Neural cell (in vitro differentiated cells): ENCODE measurements at regions not wholly inside any gene's neighbourhood (a gene's known extent, or its start where the extent isn't known, plus 50 kb on each side); places are given as distances from the start of the nearest gene placed in this dataset.

Experiments
- H2AFZ ChIP-seq: fragments of 200-600, 300-800 bp; sonication (generic), shearing (Covaris generic); 2 replicates; pipeline ENCODE4 v1.6.0; 2014; ENCODE audit warnings: low read depth, mild to moderate bottlenecking, antibody characterized with exemption, low read length, moderate library complexity
- H3F3A ChIP-seq: fragments of 200-600 bp; shearing (Covaris generic); 2 replicates; pipeline ENCODE4 v1.6.1; 2016; ENCODE audit warnings: mild to moderate bottlenecking, moderate library complexity, mixed read lengths, antibody characterized with exemption, low read length; ENCODE audit not compliant: insufficient read depth, poor library complexity, severe bottlenecking
- H3K27ac ChIP-seq: fragments of 200-600, 300-800 bp; sonication (generic), shearing (Covaris generic); 2 replicates; pipeline ENCODE4 v1.5.1; 2014; ENCODE audit warnings: mild to moderate bottlenecking, low read length, moderate library complexity
- H3K27me3 ChIP-seq: fragments of 300-800, 200-600 bp; sonication (generic), shearing (Covaris generic); 2 replicates; pipeline ENCODE4 v1.6.0; 2014; ENCODE audit warnings: mild to moderate bottlenecking, low read depth, low read length, moderate library complexity; ENCODE audit not compliant: insufficient read depth
- H3K36me3 ChIP-seq: fragments of 300-800, 200-600 bp; sonication (generic), shearing (Covaris generic); 2 replicates; pipeline ENCODE4 v1.5.1; 2014; ENCODE audit warnings: mild to moderate bottlenecking, antibody characterized with exemption, low read length, moderate library complexity; ENCODE audit not compliant: insufficient read depth
- H3K4me2 ChIP-seq: fragments of 300-800, 200-600 bp; sonication (generic), shearing (Covaris generic); 2 replicates; pipeline ENCODE4 v1.6.0; 2014; ENCODE audit warnings: mild to moderate bottlenecking, low read length
- H3K4me3 ChIP-seq: fragments of 300-800, 200-600 bp; sonication (generic), shearing (Covaris generic); 2 replicates; pipeline ENCODE4 v1.5.1; 2014; ENCODE audit warnings: mild to moderate bottlenecking, low read length, moderate library complexity
- H3K79me2 ChIP-seq: fragments of 200-600 bp; shearing (Covaris generic); replicated peaks from 2 replicates; pipeline ENCODE4 v1.6.0; 2014; ENCODE audit warnings: mild to moderate bottlenecking, low read length, moderate library complexity; ENCODE audit not compliant: insufficient read depth
- H3K9ac ChIP-seq: fragments of 300-800, 200-600 bp; sonication (generic), shearing (Covaris generic); 2 replicates; pipeline ENCODE4 v1.6.1; 2016; ENCODE audit warnings: mild to moderate bottlenecking, low read length, mixed read lengths
- H3K9me2 ChIP-seq: fragments of 200-600 bp; shearing (Covaris generic); 2 replicates; pipeline ENCODE4 v1.6.1; 2016; ENCODE audit warnings: mild to moderate bottlenecking, low read length, mixed read lengths; ENCODE audit not compliant: insufficient read depth
- H3K9me3 ChIP-seq: fragments of 200-600, 300-800 bp; sonication (generic), shearing (Covaris generic); 2 replicates; pipeline ENCODE4 v1.6.1; 2016; ENCODE audit warnings: mild to moderate bottlenecking, mixed run types, low read length, moderate library complexity, mixed read lengths
- H4K20me1 ChIP-seq: fragments of 200-600 bp; shearing (Covaris generic); 2 replicates; pipeline ENCODE4 v1.6.1; 2016; ENCODE audit warnings: mild to moderate bottlenecking, mixed run types; ENCODE audit not compliant: insufficient read depth
- EP300 ChIP-seq: fragments of 450-650 bp; conservative IDR thresholded peaks from 2 replicates; pipeline ENCODE4 v1.6.1; 2014; ENCODE audit warnings: antibody characterized with exemption, mild to moderate bottlenecking, moderate library complexity; ENCODE audit not compliant: poor library complexity, severe bottlenecking
- EZH2 ChIP-seq: fragments of 200-600, 300-800 bp; shearing (Covaris generic), sonication (generic); IDR thresholded peaks from 2 replicates; pipeline ENCODE4 v1.6.1; 2014; ENCODE audit warnings: antibody characterized with exemption, low read length, borderline replicate concordance, mild to moderate bottlenecking; ENCODE audit not compliant: insufficient read depth, poor library complexity, severe bottlenecking
- MXI1 ChIP-seq: fragments of 450-650 bp; conservative IDR thresholded peaks from 2 replicates; pipeline ENCODE4 v1.6.1; 2014; ENCODE audit warnings: antibody characterized with exemption, mild to moderate bottlenecking; ENCODE audit not compliant: poor library complexity, severe bottlenecking
- POLR2AphosphoS5 ChIP-seq: IDR thresholded peaks from 2 replicates; pipeline ENCODE4 v1.6.1; 2012
- RAD21 ChIP-seq: fragments of 450-650 bp; conservative IDR thresholded peaks from 2 replicates; pipeline ENCODE4 v1.6.1; 2014; ENCODE audit warnings: antibody characterized with exemption, mild to moderate bottlenecking, moderate library complexity
- SMC3 ChIP-seq: fragments of 450-650 bp; conservative IDR thresholded peaks from 2 replicates; pipeline ENCODE4 v1.6.1; 2014; ENCODE audit warnings: antibody characterized with exemption, mild to moderate bottlenecking, moderate library complexity; ENCODE audit not compliant: poor library complexity
- TAF1 ChIP-seq: IDR thresholded peaks from 2 replicates; pipeline ENCODE4 v1.6.1; 2012; ENCODE audit warnings: low read depth
- TF ChIP-seq, protein P1 (sequence below): fragments of 450-650 bp; IDR thresholded peaks from 2 replicates; pipeline ENCODE4 v1.5.1; 2014; ENCODE audit warnings: antibody characterized with exemption, mild to moderate bottlenecking, moderate library complexity; ENCODE audit not compliant: poor library complexity, severe bottlenecking
- TF ChIP-seq, protein P2 (sequence below): IDR thresholded peaks from 2 replicates; pipeline ENCODE4 v1.6.1; 2012; ENCODE audit warnings: borderline replicate concordance

DNA sequence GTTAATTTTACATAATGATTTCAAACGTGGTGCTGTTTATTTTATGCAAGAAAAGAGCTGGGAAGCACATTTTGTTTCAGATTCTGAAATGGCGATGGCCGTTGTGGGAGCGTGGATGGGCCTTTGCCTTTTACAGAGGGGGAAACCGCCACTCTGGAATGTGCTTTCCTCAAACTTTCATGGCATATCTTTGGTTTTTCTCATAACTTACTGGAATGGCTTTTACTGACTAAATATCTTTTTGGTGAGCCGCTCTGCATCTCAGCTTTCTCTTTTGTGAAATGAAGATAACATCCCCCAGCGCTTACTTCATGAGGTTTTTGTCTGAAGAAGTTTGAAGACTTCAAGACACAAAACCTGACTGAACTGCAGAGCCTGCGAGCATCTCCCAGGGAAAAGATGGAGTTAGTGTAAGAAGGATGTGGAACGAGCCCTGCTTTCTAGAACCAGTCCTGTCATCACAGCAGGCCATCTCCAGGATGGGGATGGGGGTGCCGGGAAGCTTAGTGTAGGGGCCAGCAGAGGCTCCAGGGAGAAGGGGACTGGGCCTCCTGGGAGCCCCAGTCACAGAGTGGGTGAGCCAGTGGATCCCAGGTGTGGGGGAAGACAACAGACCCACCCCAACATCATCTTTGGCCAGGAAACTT, 61.8 kb upstream of the TIAM2 start:
- Histone ChIP-seq H3F3A (no peaks in the 10 kb centered on the region), H3K9ac (no peak overlapping the region)

DNA sequence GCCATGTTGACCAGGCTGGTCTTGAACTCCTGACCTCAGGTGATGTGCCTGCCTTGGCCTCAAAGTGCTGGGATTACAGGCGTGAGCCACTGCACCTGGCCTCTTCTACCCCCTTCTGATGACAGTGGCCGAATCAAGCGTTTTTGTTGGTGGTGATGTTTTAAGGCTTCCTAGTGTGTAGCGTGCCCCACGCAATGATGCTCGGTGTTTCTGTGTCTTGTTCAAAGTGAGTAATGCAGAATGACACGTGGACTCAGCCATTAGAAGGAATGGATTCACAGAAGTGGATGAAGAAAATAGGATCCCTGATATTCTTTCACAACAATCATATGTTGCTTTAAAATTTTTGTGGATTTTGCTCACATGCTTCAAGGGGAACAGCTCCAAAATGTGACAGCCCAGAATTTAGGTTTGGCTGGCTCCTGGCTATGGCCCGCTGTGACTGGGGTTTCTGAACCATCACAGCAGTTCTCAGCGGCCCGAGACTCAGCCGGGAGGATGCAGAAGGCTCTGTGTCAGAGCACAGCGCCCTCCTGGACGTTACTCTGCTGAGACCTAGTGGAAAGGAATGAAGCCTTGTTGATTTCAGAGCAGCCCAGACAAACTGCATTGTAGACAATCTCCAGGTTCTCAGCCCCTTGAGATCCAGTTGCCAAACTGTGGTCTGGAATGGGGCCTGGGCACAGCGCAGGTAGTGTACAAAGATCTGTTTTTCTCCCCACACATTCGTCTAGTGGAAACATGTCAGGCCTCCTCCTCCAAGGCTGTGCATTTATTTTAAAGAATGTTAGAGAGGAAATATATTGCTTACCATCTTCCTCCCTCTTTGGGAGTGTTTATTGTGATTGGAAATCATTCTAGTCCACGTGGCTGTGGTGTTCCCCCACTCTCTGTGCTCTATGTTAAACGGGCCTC, 57.6 kb upstream of the TIAM2 start:
- no peak overlapping the region for H3K4me3 ChIP-seq
- no peak overlapping the region for H2AFZ ChIP-seq
- H3K27ac ChIP-seq = no peak overlapping the region
- no peaks in the 10 kb centered on the region for H3K36me3 ChIP-seq
- H3K4me2 ChIP-seq = no peak overlapping the region
- H3K79me2 ChIP-seq = no peaks in the 10 kb centered on the region
- no peaks in the 10 kb centered on the region for H3K9me2 ChIP-seq
- H3K27me3 ChIP-seq = no peaks in the 10 kb centered on the region
- H3F3A ChIP-seq = no peaks in the 10 kb centered on the region
- no peak overlapping the region for H3K9ac ChIP-seq
- H4K20me1 ChIP-seq = no peaks in the 10 kb centered on the region
- TF ChIP-seq SMC3 = no peak
- no peaks in the 10 kb centered on the region for H3K9me3 ChIP-seq

More for the DNA sequence above, 61.8 kb upstream of the TIAM2 start:
- Histone ChIP-seq H3K9me3 (no peaks in the 10 kb centered on the region), H3K9me2 (no peaks in the 10 kb centered on the region), H3K79me2 (no peaks in the 10 kb centered on the region), H4K20me1 (no peaks in the 10 kb centered on the region), H3K4me3 (no peak overlapping the region), H3K27me3 (no peaks in the 10 kb centered on the region), H3K4me2 (no peak overlapping the region), H3K27ac (no peak overlapping the region), H3K36me3 (no peaks in the 10 kb centered on the region), H2AFZ (no peak overlapping the region)
- no peak for TF ChIP-seq SMC3
- TF ChIP-seq, protein P1, sequence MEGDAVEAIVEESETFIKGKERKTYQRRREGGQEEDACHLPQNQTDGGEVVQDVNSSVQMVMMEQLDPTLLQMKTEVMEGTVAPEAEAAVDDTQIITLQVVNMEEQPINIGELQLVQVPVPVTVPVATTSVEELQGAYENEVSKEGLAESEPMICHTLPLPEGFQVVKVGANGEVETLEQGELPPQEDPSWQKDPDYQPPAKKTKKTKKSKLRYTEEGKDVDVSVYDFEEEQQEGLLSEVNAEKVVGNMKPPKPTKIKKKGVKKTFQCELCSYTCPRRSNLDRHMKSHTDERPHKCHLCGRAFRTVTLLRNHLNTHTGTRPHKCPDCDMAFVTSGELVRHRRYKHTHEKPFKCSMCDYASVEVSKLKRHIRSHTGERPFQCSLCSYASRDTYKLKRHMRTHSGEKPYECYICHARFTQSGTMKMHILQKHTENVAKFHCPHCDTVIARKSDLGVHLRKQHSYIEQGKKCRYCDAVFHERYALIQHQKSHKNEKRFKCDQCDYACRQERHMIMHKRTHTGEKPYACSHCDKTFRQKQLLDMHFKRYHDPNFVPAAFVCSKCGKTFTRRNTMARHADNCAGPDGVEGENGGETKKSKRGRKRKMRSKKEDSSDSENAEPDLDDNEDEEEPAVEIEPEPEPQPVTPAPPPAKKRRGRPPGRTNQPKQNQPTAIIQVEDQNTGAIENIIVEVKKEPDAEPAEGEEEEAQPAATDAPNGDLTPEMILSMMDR = no peak
- no peak for TF ChIP-seq EZH2
- TF ChIP-seq, protein P2, sequence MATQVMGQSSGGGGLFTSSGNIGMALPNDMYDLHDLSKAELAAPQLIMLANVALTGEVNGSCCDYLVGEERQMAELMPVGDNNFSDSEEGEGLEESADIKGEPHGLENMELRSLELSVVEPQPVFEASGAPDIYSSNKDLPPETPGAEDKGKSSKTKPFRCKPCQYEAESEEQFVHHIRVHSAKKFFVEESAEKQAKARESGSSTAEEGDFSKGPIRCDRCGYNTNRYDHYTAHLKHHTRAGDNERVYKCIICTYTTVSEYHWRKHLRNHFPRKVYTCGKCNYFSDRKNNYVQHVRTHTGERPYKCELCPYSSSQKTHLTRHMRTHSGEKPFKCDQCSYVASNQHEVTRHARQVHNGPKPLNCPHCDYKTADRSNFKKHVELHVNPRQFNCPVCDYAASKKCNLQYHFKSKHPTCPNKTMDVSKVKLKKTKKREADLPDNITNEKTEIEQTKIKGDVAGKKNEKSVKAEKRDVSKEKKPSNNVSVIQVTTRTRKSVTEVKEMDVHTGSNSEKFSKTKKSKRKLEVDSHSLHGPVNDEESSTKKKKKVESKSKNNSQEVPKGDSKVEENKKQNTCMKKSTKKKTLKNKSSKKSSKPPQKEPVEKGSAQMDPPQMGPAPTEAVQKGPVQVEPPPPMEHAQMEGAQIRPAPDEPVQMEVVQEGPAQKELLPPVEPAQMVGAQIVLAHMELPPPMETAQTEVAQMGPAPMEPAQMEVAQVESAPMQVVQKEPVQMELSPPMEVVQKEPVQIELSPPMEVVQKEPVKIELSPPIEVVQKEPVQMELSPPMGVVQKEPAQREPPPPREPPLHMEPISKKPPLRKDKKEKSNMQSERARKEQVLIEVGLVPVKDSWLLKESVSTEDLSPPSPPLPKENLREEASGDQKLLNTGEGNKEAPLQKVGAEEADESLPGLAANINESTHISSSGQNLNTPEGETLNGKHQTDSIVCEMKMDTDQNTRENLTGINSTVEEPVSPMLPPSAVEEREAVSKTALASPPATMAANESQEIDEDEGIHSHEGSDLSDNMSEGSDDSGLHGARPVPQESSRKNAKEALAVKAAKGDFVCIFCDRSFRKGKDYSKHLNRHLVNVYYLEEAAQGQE = no peak
- TF ChIP-seq EP300 = no peak
- no peak for TF ChIP-seq RAD21
- TF ChIP-seq TAF1 = no peak
- no peak for TF ChIP-seq POLR2AphosphoS5
- TF ChIP-seq MXI1 = no peak
